Left renal cortex interstitium (tissue), 4 donors: ENCODE measurements at regions not wholly inside any gene's neighbourhood (a gene's known extent, or its start where the extent isn't known, plus 50 kb on each side); places are given as distances from the start of the nearest gene placed in this dataset.
"Not testable (repeated sequence)": the region's sequence is repeated elsewhere in the genome, so short reads cannot be mapped to it uniquely, and the experiment has no call there.

Experiments
- DNase-seq, 4 donors: peaks; one replicate each; pipeline ENCODE4 v3.0.0-alpha.2; 2013; ENCODE audit warnings: low read depth in 4 of 4, low spot score in 2 of 4, missing footprints in 1 of 4

DNA sequence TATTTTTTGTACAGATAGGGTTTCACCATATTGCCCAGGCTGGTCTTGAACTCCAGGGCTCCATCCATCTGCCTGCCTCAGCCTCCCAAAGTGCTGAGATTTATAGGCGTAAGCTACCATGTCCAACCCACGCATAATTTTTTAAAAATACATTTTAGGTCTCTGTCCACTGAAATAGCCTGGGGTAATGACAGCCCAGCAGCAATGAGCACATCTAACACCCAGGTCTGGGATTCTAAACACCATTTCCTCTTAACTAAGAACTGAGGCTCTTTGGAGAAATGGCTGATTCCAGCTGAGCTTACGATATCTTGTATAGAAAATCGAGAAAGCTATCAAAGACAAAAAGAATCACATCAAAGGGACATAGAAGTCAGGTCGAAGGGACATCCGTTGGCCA, 245.3 kb downstream of the PARN start:
- no peak for DNase-seq

- not testable (repeated sequence) for DNase-seq
Measured at GRCh38 chr16:14383844-14384243, 246.2 kb downstream of the PARN start.

DNA sequence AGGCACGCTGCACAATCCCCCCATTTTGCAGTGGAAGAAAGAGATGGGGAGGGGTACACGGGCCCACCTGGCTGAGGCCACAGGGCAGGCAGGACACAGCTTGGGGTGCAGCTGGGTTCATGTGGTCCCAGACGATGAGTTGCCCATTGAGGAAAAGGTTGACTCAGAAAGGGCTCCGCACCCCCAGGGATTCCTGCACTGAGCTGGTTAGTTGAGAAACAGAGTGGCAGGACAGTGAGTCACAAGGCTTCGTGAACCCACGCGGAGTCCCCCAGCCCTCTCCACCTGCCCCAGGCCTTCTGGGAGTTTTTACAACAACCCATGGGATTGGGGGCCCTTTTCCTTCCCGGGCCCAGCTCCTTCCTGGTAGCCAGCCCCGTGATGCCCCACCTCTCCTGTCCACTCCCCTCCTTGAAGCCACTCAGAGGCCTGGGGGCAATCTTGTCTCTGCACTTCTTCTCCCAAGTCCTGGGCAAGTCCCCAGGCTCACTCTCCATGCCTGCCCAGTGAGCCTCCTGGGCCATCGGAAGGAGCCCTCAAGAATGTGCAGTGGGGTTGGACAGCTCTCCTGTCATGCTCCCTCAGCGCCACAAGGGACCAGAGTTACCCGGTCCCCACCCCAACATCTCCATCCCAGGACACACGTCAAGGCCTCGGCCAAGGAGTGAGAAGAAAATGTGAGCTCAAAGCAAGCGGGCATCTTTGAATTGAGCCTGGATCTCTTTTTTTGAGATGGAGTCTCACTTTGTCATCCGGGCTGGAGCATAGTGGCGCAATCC, 251.2 kb downstream of the PARN start:
- DNase-seq, result no peak

DNA sequence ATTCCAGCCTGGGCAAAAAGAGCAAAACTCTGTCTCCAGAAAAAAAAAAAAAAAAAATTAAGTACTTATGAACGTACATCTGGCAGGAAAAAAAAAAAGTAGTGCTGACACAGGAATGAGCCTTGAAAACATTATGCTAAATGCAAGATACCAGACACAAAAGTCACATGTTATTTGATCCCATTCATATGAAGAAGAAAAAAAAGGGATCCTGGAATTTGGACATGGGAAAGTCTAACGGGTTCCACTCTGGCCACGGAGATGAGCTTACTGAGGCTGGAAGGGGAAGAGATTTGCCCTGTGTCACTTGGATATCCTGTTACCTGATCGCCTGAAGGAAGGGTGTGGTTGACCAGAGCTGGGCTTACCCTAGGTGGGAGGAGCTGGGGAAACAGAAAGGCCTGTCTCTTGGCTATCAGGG, 251.9 kb downstream of the PARN start:
- DNase-seq, result no peak

GRCh38 chr16:14377326-14377725, 252.7 kb downstream of the PARN start:
- DNase-seq, result no peak

DNA sequence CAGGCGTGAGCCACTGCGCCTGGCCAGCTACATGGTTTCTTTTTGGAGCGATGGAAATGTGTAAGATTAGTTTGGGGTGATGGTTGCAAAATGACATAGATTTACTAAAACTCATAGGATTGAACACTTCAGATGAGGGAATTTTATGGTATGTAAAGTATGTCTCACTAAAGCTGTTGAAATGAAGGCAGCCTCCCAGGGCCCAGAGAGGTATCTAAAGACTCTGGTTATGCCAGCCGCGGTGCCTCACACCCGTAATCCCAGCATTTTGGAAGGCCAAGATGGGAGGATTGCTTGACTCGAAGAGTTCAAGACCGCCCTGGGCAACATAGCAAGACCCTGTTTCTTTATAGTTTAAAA, 254.9 kb downstream of the PARN start:
- DNase-seq, result no peak

- no peak for DNase-seq
Measured at GRCh38 chr16:14374451-14375131, 255.5 kb downstream of the PARN start.

DNA sequence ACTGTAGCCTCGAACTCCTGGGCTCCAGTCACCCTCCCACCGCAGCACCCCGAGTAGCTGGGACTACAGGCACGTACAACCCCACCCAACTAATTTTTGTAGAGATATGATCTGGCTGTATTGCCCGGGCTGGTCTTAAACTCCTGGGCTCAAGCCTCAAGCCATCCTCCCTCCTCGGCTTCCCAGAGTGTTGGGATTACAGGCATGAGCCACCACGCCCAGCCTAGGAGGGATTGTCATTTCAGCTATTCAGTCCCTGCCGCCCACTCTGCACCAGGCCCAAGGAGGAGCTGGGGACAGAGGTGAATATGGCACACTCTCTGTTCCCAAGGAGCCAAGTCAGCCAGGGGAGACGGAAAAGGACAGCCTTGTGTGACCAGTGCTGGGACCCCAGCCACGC, 256.2 kb downstream of the PARN start:
- DNase-seq, result no peak

DNA sequence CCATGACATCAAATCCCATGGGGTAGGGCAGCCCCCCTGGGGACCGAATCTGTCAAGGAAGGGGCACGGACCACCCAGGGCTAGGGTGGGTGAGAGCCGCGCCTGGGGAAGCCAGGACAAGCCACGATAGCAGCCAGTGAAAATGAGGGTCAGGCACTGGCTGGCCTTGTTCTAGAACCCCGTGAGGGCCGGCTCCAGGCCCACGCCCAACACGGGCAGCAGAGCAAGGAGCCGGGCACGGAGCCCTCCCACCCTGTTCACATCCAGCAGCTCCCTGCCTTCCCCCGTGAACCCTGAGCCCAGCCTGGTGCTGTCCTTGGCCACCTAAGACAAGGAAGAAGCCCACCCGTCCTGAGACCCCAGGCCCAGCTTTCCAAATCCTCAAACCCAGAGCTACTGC, 256.7 kb downstream of the PARN start:
- DNase-seq, result no peak

DNA sequence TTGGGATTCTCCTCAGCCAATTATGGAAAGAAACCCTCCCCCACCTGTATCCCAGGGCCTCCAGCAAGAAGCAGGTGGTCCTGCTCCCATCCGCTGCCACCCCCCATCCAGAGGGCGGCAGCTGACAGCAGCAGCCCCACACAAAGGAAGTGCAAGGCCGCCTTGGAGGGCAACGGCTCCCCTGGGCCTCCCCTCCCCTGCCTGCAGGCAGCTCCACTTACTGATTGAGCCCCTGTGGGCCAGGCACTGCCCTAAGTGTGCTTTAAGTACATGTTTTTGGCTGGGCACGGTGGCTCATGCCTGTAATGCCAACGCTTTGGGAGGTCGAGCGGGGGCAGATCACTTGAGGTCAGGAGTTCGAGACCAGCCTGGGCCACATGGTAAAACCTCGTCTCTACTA, 257.6 kb downstream of the PARN start:
- DNase-seq, result no peak

- no peak for DNase-seq
Measured at GRCh38 chr16:14371778-14372431, 258.2 kb downstream of the PARN start.

- DNase-seq, result no peak
Measured at GRCh38 chr16:14370736-14371234, 259.3 kb downstream of the PARN start.

GRCh38 chr16:14369734-14370598, 260.1 kb downstream of the PARN start:
- DNase-seq, result no peak

DNA sequence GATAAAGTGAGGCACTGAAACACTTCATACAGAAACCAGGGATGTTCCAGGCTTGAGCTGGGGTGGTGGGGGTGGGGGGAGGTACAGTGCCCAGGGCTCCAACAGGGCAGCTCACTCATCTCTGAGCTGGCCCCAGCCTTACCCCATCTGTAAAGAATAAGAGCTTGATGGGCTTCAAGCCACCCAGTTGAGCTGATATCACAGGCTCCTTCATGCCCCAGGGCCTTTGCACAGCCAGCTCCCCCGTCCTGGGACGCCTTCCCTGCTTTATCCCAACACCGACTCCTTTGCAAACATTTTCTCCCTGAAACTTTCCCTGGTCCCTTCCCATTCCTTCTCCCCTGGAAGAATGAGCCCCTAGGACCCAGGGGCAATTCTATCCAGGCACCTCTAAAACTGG, 261.7 kb downstream of the PARN start:
- DNase-seq, result no peak

DNA sequence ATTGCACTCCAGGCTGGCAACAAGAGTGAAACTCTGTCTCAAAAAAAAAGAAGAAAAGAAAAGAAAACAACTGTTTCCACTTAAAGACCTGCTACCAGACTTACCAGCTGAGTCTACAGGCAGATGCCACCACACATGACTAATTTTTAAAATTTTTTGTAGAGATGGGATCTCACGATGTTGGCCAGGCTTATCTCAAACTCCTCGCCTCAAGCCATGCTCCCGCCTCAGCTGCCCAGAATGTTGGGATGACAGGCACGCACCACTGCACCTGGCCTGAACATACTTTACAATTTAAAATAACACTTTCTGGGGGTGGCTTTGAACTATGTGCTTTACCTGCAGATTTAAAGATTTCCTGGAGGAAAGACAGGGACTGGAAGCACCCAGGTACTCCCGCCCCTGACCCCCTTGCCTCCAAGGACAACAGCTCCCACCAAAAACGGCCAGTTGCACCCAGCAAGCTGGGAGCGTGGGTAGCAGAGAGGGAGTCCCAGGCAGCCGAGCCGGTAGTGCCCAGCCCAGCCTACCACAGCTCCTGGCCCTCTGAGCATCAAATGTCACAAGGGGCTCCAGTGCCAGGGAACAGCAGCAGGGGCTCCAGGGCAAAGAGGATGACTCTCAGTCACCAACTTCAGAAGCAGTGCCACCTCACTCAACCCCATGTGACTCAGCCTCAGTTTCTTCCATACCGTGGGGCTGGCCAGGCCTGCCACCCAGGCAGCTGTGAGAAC, 262.9 kb downstream of the PARN start:
- no peak for DNase-seq

DNA sequence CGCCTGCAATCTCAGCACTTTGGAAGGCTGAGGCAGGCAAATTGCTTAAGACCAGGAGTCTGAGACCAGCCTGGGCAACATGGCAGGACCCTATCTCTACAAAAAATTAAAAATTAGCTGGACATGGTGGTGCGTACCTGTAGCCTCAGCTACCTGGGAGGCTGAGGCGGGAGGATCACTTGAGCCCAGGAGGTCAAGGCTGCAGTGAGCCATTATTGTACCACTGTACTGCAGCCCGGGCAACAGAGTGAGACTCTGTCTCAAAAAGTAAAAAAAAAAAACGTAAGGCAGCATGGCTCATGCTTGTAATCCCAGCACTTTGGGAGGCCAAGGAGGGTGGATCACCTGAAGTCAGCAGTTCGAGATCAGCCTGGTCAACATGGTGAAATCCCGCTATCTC, 263.6 kb downstream of the PARN start:
- DNase-seq, result no peak

- DNase-seq, result no peak
Measured at GRCh38 chr16:14365200-14365851, 264.7 kb downstream of the PARN start.

- peak in 2 of 4 donors; percentile 7 to 24 for DNase-seq
Measured at GRCh38 chr16:14364386-14365199, 265.5 kb downstream of the PARN start.

DNA sequence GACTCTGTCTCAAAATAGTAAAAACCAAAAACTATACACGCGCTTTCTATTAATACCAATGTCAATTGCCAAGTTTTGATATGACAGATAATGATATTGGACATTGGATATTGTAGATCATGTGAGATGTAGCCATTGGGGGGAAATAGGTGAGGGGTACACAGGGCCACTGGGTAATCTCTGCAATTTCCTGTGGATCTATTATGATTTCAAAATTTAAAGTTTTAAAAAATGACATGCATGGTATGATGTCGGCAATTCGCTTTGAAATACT, 266.0 kb downstream of the PARN start:
- no peak for DNase-seq
